Stimulated activated CD4-positive, alpha-beta T cell treated with anti-CD3 and anti-CD28 coated beads, Interleukin-2, amount 100 ng/mL, for 4 hours (primary cell): ENCODE measurements at regions not wholly inside any gene's neighbourhood (a gene's known extent, or its start where the extent isn't known, plus 50 kb on each side); places are given as distances from the start of the nearest gene placed in this dataset.

Experiments
- DNase-seq: peaks from one replicate; pipeline ENCODE4 v3.0.0-alpha.2; 2020; ENCODE audit warnings: low read depth

GRCh38 chr1:5597991-5598823, 394.0 kb downstream of the NPHP4 start:
- no peak for DNase-seq

- DNase-seq, result no peak
These were observed 394.9 kb downstream of the NPHP4 start for GRCh38 chr1:5597171-5597850.

- no peak for DNase-seq
These were observed 395.6 kb downstream of the NPHP4 start for GRCh38 chr1:5596651-5597050.

- no peak for DNase-seq
These were observed 396.6 kb downstream of the NPHP4 start for GRCh38 chr1:5595531-5596170.

GRCh38 chr1:5594056-5594956, 397.9 kb downstream of the NPHP4 start:
- DNase-seq, result no peak

- DNase-seq, result no peak
These were observed 401.5 kb downstream of the NPHP4 start for GRCh38 chr1:5590717-5591116.

- DNase-seq, result no peak
These were observed 405.6 kb downstream of the NPHP4 start for GRCh38 chr1:5586629-5587028.

- DNase-seq, result no peak
These were observed 407.0 kb downstream of the NPHP4 start for GRCh38 chr1:5585256-5585655.

- DNase-seq, result no peak
These were observed 411.3 kb downstream of the NPHP4 start for GRCh38 chr1:5580926-5581325.

GRCh38 chr1:5579966-5580365, 412.3 kb downstream of the NPHP4 start:
- no peak for DNase-seq

GRCh38 chr1:5578690-5579089, 413.5 kb downstream of the NPHP4 start:
- DNase-seq, result no peak

- DNase-seq, result no peak
These were observed 414.8 kb downstream of the NPHP4 start for GRCh38 chr1:5577255-5578040.

GRCh38 chr1:5576673-5577065, 415.6 kb downstream of the NPHP4 start:
- no peak for DNase-seq

GRCh38 chr1:5576011-5576672, 416.1 kb downstream of the NPHP4 start:
- DNase-seq, result no peak

- no peak for DNase-seq
These were observed 416.8 kb downstream of the NPHP4 start for GRCh38 chr1:5575396-5575940.

GRCh38 chr1:5574641-5575040, 417.6 kb downstream of the NPHP4 start:
- no peak for DNase-seq

- DNase-seq, result no peak
These were observed 419.4 kb downstream of the NPHP4 start for GRCh38 chr1:5572794-5573193.

GRCh38 chr1:5571861-5572401, 420.3 kb downstream of the NPHP4 start:
- DNase-seq, result no peak

- no peak for DNase-seq
These were observed 420.8 kb downstream of the NPHP4 start for GRCh38 chr1:5571438-5571837.

GRCh38 chr1:5570931-5571330, 421.3 kb downstream of the NPHP4 start:
- no peak for DNase-seq
